Effector CD4-positive, alpha-beta T cell (primary cell): ENCODE measurements at regions not wholly inside any gene's neighbourhood (a gene's known extent, or its start where the extent isn't known, plus 50 kb on each side); places are given as distances from the start of the nearest gene placed in this dataset.
"Not testable (repeated sequence)": the region's sequence is repeated elsewhere in the genome, so short reads cannot be mapped to it uniquely, and the experiment has no call there.

ENCODE experiments used
- DNase-seq: peaks from one replicate; pipeline ENCODE4 v3.0.0-alpha.2; 2020

DNA sequence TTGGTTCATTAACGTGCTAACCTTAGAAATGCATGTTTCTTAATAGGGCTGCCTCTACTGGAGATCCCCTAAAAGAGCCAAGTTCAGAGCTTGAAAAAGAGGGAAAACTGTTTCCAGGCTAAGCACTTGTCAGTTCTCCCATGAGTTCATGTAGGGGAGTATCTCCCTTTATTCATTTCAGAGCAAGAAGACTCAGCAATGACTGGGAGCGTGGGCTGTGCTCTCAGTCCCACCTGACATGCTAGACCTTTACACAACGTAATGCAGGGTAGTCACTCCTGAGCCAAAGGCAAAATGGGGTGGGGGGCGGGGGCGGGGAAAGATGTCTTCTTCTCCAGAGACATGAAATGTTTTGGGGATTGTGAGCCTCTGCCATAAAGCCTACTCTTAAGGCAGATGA lies 420.1 kb upstream of the MCTP2 start:
- no peak for DNase-seq

DNA sequence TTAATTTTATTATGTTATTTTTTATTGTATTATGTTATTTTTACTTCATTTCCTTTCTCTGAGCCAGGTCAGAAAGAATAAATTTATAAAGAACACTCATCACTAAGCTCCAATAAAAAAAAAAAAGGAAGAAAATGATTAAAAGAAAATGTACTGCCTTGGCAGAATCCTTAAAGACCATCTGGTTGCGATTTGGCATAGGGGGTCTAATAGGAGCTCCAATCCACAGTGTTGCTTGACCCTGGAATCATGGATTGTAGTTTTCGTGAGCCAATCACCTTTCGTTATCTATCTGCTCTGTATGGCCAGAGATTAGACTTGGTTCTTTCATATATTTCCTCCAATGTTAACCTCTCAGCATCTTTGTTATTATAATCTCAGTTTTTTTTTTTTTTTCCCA lies 421.8 kb upstream of the MCTP2 start:
- DNase-seq, result no peak

- no peak for DNase-seq
Observed at GRCh38 chr15:93803421-93804152, 427.8 kb upstream of the MCTP2 start.

GRCh38 chr15:93801206-93801605 lies 430.2 kb upstream of the MCTP2 start:
- no peak for DNase-seq

DNA sequence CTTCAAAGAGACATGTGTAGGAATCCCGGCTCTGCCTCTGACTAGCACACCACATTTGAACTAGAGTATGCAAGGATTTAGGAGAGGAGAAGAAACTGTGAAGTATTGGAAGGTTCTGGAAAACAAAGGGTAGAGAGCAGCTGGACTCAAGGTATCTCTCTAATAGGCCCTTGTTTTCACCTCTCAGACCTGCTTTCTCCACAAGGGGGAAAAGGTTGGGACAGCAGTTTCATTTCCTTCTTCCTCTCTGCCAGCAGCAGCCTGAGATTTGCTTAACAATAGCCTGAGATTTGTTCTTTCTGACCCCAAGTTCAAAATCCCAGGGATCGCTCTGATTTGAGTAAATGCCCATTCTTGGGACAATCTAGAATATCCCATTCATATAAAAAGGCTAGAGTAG lies 430.6 kb upstream of the MCTP2 start:
- DNase-seq, result no peak

- DNase-seq, result no peak
Observed at GRCh38 chr15:93789441-93789840, 441.9 kb upstream of the MCTP2 start.

GRCh38 chr15:93780073-93780472 lies 451.3 kb upstream of the MCTP2 start:
- no peak for DNase-seq

- DNase-seq, result no peak
Observed at GRCh38 chr15:93779341-93779740, 452.0 kb upstream of the MCTP2 start.

GRCh38 chr15:93771196-93772030 lies 459.9 kb upstream of the MCTP2 start:
- no peak for DNase-seq

GRCh38 chr15:93770788-93771187 lies 460.6 kb upstream of the MCTP2 start:
- no peak for DNase-seq

DNA sequence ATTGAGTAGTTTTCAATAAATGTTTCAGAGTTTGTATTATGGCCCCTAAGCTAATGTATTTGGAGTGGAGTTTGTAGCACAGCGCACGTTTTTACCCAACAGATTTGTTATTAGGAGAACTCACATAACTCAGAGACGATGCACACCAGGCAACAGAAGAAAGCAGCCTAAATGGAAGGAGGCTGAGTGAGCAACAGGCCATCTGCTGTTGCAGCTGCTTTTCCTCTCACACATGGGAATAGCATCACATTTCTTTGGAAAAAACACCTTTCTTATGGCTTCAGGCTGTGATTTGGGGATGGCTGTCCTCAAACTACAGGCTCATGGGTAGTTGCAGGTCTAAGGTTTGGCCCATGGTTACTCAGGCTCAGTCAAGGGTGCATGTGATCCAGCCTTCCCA lies 469.3 kb upstream of the MCTP2 start:
- no peak for DNase-seq

DNA sequence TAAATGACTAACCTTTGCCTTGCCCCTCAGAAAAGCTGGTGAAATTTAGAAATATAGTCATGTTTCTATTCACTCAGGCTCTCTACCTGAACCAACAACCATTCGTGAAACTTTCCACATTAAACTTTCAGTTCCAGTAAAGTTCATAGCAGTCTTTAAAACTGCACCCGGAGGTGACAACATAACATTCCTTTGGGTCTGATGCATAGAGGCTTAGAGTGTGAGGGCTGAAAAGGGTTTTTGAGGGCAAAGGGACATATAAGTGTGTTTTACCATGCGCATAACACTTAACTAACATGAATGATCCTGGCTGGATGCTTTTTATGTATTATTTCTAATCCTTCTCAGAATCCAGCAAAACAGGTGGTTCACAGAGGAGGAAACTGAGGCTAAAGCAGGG lies 471.7 kb upstream of the MCTP2 start:
- no peak for DNase-seq

GRCh38 chr15:93758824-93759223 lies 472.5 kb upstream of the MCTP2 start:
- DNase-seq, result no peak

DNA sequence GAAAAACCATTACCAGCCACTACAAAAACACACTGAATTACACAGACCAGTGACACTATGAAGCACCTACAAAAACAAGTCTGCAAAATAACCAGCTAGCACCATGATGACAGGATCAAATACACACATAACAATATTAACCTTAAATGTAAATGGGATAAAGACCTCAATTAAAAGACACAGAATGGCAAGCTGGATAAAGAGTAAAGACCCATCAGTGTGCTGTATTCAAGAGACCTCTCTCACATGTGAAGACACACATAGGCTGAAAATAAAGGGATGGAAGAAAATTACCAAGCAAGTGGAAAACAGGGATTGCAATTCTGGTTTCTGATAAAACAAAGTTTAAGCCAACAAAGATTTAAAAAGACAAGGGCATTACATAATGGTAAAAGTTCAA lies 482.7 kb upstream of the MCTP2 start:
- DNase-seq, result no peak

GRCh38 chr15:93734976-93735375 lies 496.4 kb upstream of the MCTP2 start:
- DNase-seq, result not testable (repeated sequence)

- no peak for DNase-seq
Observed at GRCh38 chr15:93730724-93731123, 500.6 kb upstream of the MCTP2 start.

DNA sequence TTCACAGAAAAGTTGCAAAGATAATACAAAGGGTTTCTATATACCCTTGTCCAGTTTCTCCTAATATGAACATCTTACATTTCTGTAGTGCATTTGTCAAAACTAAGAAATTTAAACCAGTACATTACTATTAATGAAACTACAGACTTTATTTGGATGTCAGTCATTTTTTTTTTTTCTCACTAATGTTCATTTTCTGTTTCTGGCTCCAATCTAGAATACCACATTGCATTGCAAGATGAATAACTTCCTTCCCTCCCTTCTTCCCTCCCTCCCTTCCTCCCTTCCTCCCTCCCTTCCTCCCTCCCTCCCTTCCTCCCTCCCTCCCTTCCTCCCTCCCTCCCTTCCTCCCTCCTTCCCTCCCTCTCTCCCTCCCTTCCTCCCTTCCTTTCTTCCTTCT lies 509.2 kb upstream of the MCTP2 start:
- no peak for DNase-seq

DNA sequence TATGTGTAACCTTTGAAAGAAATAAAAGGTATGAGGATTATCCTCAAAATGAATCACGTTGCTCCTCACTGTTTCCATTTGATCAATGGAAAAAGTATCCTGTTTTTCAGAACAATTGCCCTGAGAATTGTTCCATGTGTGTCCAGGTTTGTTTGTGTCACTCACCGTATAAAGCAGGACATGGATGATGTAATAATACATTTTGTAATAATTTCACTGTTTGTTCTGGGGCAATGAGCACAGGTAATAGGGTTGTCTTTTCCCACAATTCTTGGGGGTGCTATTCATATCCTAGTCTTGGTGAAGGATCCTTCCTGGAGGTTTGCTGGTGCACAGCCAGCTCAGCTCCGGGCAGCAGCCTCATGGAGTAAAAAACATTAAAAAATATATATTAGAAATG lies 510.8 kb upstream of the MCTP2 start:
- no peak for DNase-seq

DNA sequence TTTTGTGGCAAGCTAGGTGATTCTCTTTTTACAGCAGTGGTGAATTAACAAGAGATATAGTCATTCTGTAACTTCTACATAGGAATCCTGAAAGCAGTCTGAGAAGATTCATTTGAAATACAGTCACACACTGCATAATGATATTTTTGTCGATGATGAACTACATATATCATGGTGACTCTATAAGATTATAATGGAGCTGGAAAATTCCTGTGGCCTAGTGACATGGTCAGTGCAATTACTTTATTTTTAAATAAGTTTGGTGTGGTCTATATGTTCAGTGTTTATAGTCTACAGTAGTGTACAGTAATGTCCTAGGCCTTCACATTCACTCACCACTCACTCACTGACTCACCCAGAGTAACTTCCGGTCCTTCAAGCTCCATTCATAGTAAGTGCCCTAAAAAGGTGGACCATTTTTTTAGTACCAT lies 511.4 kb upstream of the MCTP2 start:
- no peak for DNase-seq

DNA sequence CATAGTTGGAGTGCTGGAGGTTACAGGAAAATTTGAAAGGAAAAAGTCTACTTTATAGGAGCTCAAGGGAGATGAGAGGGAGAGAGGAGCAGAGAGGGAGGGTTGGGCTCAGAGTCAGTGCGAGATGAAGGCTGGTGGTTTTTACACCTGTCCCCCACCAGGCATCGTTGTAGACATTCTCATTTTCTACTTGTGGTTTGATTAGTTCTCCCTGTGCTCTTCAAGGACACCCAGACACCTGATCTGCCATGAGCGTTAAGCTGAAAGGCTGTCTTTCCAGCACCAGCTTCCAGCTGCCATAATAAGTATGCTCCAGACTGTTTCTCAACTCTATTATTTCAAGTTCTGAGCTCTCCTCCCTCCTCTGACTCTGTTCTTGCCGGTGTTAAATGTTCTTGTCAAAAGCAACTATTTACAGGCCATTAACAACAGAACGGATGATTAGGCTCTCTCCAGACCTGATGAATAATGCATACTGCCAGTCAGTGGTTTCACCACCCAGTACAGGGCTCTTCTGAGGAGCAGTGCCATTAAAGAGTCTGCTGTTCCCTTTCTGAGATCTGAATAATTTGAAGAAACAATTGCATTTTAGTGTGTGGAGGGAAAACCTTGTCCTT lies 514.6 kb upstream of the MCTP2 start:
- DNase-seq, result no peak

DNA sequence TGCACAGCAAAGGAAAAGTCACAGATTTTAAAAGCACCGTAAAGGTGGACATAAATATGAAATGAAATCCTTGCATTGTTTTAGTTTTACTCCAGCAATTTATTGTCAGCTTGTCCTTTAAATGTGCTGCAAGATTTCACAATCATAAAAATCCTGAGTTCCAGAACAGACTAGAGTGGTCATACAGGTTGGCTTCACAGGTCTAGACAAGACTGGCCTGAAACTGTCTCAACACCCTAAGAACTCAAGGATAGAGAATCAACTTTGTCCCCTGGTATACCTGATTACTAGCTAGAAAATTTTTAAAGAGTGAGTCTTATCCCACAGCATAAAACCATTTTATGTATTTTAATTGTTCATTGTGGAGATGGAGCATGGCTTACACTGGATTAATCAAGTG lies 521.7 kb upstream of the MCTP2 start:
- no peak for DNase-seq

GRCh38 chr15:93708724-93709445 lies 522.5 kb upstream of the MCTP2 start:
- no peak for DNase-seq

DNA sequence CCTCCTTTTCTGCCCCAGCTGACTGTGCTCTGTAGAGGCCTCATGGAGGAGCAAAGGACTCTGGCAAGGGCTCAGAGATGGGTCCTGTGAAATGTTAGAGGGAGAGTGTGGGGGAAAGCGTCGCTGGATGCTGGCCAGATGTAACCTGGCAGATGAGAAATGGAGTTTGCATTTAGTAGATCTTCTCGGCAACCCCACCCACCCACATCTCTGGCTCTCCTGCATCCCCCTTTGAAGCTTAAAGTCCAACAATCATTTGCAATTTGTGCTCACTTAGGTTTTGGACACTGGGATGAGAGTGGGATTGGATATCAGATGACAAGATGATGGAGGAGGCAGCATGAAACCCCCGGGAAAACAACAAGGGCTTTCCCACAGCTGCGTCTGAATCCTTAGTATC lies 523.6 kb upstream of the MCTP2 start:
- DNase-seq, result no peak
